NCI-H2029 treated with DMSO at 0.1 percent for 48 hours (cell line): ENCODE measurements at regions not wholly inside any gene's neighbourhood (a gene's known extent, or its start where the extent isn't known, plus 50 kb on each side); places are given as distances from the start of the nearest gene placed in this dataset.
A peak's percentile ranks its signal among the peaks of the same experiment; 100 is the strongest.
"Not testable (repeated sequence)": the region's sequence is repeated elsewhere in the genome, so short reads cannot be mapped to it uniquely, and the experiment has no call there.

Experiments used
- DNase-seq: peaks from one replicate; lab custom pipeline; 2025; lab: John Stamatoyannopoulos, UW

DNA sequence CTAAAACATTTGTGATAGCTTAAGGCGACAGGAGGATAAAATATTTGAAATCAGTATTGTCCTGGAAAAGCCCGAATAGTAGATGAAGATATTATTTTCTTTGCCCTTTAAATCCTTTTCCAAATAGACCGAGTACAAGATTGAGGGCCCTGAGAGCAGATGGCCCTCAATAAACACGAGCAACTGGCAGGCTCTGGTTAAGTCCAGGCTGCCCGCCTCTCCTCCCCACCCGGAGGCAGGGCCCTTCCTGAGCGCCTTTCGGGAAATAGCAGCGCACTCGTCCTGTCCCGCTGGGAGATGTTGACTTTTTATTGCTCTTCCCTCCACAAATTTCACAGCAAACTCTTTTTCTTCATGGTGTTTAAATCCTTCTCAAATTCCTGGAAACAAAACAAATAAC, 50.8 kb upstream of the MAX start:
- no peak for DNase-seq

DNA sequence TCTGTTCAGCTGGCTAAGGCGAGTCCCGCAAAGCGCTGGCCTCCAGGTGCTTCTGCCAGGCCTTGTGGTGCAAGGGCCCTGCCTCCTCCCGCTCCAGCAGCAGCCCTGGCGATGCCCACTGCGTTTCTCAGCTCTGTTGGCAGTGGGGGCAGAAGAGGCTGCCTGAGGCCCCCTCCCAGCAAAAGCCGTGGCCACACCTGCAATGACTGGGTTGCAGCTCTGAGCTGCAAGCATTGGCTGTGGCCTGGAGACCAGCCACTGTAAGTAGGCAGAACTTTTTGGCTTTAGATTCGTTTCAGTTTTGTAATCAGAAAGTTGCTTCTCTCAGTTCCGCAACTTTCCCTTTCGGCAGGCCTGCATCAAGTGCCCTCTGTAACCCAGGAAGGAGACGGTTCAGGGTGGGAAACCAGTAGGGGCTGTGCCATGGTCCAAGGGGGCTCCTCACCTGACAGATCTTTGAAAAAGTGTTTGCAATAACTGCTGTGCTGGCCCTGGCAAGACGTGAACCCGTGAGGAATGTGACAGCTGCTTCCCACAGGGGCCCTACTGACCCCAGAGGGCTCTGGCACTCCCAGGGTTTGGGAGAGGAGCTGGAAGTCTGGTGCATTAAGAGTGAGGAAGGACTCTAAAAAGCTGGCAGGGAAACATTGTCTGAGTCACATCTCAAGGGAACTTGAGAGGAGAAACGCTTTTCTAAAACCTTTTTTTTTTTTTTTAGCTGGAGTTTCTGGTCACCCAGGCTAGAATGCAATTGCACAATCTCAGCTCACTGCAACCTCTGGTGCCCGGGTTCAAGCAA, 54.5 kb upstream of the MAX start:
- no peak for DNase-seq

DNA sequence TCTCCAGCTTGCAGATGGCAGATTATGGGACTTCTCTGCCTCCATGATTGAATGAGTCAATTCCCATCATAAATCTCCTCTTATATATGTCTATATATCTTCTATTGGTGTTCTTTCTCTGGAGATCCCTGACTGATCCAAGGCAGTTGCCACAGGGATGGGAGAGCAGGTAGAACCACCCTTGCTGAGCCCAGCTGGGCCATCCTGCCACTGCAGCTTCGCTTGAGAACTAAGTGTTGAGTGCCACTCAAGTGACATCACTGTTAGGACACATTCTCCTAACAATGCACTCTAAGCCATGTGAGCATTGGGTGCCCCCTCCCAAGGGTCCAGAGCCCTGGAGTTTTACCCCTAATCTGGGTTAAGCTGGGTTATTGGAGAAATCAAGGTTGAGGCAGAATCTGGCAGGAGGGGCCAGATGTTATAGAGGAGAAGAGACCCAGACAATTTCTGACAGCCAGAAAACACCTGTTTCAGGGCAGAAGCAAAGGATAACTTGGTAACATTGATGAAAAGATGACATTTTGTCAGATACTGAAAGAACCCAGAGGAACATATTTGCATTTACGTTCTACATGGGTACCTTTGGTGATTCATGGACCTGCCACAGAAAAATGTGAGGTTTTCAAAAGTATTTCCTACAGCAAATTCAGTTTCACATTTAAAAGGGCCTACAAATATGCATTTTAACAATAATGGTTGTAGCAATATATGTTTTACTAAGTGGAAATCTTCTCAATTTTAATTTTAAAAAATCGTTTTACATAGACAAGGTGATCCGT, 57.2 kb upstream of the MAX start:
- DNase-seq: no peak

DNA sequence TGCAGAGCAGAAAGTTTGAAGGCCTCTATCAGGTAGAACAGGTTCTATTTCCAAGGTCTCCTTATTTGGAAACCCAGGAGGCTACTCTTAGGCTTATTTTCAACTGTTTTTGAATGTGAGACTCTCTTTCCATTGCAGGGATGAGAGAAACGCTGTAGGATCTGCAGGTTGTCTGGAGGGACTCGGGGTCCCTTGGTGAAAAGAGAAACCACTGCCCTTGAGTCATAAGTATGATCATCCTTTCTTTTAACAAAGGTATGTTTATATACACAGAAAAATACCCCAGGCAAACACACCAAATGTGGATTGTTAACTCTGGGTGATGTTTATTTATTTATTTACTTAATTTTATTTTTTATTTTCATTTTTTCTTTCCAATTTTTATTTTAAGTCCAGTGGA, 57.8 kb upstream of the MAX start:
- no peak for DNase-seq

DNA sequence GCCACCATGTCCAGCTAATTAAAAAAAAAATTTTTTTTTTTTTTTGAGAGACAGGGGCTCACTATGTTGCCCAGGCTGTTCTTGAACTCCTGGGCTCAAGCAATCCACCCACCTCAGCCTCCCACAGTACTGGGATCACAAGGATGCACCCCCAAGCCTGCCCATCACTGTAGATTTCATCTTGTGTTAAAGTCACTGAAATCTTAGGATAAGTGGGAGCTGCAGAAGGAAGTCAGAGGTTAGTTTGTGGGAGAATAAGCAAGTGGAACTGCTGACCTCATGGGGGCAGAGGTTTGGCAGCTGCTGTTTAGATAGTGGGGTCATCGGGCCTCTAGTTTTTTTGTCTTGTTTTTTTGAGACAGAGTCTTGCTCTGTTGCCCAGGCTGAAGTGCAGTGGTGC, 59.7 kb upstream of the MAX start:
- DNase-seq: no peak

DNA sequence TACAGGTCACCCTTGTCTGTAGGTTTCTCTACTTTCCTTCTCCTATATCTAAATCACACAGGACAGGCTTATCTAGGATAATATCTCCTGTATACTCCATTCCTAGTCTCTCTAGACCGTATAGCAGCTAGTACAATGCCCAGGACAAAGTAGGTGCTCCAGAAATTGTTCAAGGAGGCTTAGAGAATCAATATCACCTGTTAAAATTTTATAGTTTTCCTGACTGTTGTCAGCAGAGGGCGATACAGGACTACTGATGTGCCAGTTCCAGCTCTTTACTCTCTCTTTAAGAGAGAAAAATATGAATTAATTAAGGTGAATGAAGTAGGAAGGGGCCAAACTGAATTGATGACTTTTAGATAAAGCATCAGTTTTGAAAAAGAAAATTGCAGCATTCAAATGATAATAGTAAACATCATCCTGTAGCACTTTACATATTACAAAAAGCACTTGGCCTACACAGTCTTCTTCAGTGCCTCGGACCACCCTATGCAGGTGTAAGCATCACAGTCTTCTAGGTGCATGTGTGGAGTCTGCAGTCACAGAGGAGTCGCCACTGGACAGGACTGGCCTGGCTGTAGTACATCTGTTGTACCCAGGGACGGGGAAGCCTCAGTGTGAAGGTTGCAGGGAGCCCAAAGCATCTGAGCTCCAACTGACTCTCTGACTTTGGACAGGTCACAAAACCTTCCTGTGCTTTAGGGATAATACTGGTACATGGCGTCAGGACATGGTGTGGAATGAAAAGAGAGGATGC, 61.9 kb upstream of the MAX start:
- DNase-seq: peak; percentile 22

DNA sequence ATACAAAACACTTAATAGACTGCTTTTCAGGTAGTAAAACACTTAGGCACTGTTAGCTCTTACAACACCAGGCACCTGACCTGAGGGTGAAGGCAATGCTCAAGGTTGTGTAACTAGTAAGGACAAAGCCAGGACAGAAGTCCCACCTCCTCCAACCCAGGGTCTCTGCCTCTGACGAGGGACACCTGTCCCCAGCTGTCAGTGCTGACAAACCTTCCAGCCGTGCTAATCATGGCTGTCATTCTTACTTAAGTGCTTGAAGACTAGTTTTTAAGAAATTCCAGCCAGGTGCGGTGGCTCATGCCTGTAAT, 62.5 kb upstream of the MAX start:
- no peak for DNase-seq

DNA sequence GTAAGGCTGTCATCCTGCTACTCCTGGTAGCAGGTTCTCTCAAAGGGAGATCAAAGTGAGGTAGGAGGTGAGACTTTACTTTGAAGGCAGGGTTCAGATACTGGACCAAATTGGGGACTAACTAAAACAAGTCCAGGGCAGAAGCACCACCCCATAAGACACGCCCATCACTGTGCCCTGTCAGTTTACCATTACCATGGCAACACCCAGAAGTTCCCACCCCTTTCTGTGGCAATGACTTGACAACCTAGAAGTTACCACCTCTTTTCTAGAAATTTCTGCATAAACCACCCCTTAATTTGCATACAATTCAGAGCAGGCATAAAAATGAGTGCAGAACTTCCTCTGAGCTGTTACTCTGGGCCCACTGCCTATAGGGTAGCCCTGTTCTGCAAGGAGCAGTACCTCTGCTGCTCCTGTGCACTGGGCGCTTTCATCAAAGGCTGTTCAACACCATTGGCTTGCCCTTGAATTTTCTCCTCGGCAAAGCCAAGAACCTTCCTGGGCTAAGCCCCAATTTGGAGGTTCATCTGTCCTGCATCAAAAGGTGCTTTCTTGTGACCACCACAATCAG, 64.8 kb upstream of the MAX start:
- DNase-seq: no peak

DNA sequence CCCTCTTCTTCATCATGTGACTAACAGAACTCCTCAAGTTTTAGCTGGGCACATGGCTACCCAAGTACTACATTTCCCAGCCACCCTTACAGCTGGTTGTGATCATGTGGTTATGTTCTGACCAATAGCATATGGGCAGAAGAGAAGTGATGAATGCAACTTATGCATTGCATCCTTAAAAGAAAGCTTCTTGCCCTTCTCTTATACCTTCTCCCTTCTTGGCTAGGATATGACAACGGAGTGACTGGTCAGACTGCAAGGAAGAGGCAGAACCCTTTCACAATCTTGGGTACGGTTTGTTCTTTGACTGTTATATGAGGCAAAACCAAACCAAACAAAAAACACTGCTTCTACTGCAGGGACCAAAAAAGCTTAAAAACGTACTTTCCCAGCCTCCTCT, 66.5 kb upstream of the MAX start:
- no peak for DNase-seq

DNA sequence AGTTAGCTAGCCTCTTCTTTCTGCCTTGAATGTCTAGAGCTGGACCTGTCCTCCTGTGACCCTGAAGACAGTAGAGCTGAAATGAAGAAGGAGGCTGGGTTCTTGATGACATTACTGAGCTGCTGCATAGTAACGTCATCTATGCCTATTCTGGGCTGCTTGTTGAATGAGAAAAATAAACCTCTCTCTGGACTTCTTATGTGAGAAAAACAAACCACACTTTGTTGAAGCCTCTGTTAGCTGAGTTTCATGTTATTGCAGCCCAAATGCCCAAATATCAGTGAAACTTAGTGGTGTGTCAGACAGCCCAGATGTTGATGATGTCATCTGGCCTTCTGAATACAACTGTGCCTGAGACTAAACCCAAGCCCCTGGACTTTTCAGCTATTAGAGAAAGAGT, 67.0 kb upstream of the MAX start:
- no peak for DNase-seq

DNA sequence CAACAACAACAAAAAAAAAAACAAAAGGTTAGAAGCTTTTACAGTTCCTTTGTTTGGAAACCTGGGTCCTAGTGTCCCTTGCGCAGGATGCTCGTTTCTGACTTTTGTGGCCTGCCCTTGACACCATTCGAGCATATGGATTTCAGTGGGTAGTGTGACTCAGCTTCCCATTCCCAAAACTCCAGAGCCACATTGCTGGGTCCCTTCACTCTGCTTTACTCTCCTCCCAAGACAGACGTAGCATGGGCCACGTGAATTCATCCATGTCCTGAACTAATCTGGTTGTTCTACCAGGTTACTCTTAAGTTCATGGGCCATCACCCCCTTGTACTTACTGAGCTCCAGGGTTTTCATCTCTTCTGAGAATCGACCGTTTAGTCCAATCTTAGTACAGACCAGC, 68.0 kb upstream of the MAX start:
- DNase-seq: no peak

DNA sequence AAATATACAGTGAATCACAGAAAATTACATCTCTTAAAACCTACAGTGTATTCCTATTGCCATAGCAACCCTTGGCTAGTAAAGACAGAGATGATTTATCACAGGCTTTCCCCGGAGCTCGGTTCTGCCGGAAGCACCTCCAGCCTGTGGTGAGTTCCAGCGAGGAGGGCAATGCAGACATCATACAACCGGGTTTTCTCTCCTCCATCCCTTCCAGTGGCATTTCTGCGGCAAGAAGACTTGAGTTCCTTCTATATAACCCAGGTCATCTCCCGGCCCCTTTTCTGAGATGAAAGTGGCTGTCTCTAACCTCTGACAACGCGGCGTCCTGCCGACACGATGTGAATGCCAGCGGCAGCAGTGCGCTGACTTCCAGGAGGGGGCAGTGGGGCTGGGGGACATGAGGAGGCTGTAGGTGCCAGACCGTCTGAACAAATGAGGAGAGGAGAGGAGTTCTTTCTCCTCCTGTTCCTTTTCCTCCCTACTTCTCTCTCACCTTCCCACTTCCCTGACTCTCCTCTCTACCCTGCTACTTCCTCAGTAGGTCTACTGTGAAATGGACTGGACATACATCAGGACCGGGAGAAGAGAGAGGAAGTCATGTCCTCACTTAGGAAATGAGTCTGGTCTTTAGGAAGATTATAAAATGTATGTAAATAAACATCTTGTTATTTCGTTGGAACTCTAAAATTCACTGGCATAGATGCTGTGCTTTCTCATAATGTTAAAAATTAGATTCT, 68.6 kb upstream of the MAX start:
- no peak for DNase-seq

DNA sequence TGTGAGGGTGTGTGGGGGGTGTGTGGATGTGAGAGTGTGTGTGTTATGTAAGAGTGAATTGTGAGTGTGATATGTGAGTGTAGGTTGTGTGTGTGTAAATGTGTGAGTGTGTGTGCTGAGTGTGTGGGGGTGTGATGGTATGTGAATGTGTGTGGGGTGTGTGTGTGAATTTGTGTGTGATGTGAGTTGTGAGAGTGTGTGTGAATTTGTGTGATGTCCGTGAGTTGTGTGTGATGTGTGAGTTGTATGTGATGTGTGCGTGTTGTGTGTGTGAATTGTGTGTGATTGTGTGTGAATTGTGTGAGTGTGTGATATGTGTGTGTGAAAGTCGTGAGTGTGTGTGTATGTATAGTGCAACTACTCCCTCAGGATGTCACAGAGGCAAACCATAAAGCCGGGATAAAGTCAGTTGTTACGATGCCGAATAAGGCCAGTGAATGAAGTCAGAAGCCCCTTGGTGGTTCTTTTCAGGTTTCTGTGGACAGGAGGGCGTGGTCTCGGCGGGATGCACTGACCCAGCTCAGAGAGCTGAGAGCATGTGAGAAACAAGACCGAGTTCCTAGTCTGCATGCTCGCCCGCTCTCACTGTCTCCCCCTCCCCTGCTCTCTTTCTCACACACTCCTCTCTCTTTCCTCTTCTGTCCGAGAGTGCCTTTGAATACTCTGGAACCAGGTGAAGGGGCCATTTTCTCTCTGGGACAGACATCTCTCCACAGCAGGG, 71.8 kb upstream of the MAX start:
- DNase-seq: no peak

DNA sequence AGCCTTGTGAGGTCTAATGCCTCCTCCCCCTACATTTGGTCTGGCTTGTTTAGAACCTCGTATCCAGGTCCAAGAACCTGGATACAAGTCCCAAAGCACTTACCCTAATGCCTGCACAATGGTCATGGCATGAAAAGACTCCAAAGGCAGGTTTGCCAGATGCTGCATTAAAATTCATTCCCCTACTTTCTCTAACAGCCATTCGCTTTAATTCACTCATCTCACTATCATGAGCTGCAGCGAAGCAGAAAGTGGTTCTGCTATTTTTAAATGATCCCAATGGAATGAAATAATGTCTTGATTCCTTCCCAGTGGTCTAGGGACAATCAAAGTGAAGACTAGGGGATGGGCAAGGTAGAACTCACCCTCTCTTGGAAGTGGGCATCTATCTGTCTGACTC, 72.5 kb upstream of the MAX start:
- no peak for DNase-seq

DNA sequence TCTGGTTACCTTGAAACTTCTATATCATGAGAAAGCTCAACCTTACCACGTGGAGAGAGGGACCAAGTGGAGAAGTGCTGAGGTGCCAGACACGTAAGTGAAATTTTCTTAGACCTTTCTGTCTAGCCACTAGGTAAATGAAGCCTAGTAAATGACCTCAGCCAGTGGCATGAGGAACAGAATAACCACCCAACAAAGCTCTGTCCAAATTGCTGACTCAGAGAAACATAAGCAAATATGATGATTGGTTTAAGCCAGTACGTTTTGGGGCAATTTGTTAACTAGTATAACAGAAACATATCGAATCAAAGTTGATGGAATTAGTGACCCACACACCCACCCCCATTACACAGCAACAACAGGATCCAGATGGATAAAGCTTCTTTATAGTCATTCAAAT, 75.2 kb upstream of the MAX start:
- no peak for DNase-seq

DNA sequence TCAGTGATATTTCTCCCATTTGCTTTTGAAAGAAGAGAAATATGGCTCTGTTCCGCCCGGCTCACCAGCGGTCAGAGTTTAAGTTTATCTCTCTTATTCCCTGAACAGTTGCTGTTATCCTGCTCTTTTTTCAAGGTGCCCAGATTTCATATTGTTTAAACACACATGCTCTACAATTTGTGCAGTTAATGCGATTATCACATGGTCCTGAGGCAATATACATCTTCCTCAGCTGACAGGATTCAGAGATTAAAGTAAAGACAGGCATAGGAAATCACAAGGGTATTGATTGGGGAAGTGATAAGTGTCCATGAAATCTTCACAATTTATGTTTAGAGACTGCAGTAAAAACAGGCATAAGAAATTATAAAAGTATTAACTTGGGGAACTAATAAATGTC, 76.9 kb upstream of the MAX start:
- DNase-seq: not testable (repeated sequence)

DNA sequence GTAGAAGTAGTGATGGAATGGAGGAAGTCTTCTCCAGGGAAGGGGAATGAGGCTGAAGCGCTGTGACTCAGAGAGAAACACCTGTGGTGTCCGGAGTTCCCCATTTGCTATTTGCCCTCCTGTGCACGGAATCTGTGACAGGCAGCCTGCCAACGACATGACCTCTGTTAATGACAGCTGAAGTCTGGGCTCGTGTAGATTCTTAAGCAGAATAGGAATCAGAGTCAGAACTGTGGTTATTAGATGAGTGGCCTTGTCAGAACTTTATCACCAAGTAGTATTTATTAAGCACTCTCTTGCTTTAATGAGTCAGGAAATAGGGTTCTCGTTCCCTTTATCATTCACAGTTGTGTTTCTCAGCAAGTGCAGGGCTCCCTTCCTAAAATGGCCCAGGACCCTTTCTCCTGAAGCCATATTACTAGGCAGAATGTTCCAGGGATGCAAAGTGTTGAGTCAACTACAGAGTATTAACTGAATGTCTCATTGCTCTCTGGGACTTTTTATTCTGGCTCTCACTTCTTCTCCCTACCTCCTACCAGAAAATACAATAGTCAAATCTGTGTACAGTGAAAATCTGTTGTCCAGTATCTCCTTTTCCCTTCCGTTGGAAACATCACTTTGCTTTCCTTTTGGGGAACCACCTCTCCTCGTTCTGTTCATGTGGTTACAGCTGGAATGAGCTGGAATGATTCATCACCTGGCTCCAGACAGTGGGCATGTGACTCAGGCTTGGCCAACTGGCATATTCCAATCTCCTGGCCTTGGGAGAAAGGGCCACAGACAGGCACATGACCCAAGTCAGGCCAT, 77.8 kb upstream of the MAX start:
- DNase-seq: no peak

DNA sequence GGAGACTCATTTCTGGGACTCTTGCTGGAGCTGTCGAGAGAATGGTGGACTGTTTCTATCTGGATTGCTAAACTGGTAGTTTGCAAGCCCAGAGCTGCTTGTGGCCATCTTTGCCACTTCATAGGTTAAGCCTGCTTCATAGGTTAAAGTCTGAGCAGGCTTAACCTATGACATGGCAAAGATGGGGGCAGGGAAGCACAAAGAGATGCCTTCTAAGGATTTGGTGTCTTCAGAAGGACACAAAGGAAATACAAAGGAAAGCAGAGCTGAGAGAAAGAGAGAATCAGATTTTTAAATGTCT, 78.4 kb upstream of the MAX start:
- no peak for DNase-seq

DNA sequence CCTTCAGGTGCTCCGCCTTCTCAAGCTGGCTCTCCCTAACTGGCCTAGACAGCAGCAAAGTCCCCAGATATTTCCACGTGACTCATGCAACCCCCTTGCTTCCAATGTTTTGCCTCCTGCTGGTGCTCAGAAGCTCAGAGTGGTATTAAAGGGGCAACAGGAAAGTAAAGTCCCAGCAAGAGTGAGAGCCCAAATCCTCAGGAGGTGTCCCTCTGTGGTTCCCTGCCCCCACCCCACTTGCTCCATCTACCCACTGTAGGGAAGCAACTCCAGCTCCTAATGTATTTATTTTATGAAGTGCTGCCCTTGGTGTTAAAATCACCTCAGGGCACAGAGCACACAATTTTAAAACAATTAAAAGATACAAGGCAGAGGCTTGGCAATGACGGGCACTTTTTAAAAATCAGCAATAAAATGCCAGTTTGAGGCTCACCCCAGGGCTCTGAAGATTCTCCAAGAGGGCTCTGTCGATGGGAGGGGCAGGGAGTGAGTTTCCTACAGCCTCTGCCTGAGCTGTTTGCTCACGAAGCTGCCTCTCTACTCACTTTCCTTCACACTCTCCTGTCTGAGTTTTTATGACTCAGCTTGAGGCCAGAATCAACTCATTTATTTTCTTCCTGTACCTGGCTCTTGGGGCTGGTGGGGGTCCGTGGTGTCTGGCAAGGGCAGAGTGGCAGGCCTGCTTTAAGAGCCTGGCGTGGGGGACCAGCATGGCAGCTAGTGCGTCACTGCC, 81.9 kb upstream of the MAX start:
- DNase-seq: no peak

DNA sequence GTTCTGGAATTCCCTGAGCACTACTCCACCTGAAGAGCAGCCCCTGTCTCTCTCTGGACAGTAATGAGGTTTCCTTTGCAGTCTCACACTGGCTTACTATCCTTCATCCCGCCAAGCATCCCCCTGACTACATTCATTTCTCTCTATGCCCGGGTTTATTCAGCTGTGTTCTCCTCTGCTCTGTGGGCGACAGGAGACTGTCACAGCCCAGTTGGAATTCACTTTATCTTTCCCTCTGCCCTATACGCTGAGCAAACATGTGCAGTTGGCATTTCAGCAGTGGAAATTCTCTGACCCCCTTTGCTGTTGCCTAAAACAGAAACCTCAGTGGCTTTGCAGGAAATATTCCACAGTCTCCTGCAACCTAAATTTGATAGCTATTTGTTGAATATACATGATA, 83.5 kb upstream of the MAX start:
- no peak for DNase-seq
